ENCODE measurements at regions not wholly inside any gene's neighbourhood (a gene's known extent, or its start where the extent isn't known, plus 50 kb on each side); places are given as distances from the start of the nearest gene placed in this dataset.

- 93 to 97% methylated on average over 8 of the region's 8 CpGs for WGBS, 2 donors
- peaks cover 0 to 12% (median 0%) of the 10 kb centered on the region in 11 donors for H3K9me3 ChIP-seq
These were observed 59.2 kb upstream of the RTL6 start for GRCh38 chr22:44557064-44557748.

GRCh38 chr22:44555597-44555996, 57.6 kb upstream of the RTL6 start:
- 89 to 91% methylated on average over 2 of the region's 2 CpGs for WGBS, 2 donors
- ATAC-seq: no peak
- no peak for DNase-seq
- peaks cover 0 to 18% (median 0%) of the 10 kb centered on the region in 7 donors for H3K27me3 ChIP-seq
- peaks cover 0 to 8% (median 0%) of the 10 kb centered on the region in 11 donors for H3K9me3 ChIP-seq
- intact Hi-C loops (cut with DNase I): no loop called here
- H3K36me3 ChIP-seq: no peaks in the 10 kb centered on the region
- H3K4me3 ChIP-seq: no peak overlapping the region
- no peak for TF ChIP-seq CTCF (IDR thresholded peaks at IDR 0.05)
- H3K4me1 ChIP-seq: peaks cover 0 to 12% (median 6%) of the 10 kb centered on the region in 9 donors
- no peak overlapping the region for H3K27ac ChIP-seq

More at GRCh38 chr22:44557064-44557748, 59.2 kb upstream of the RTL6 start:
- H3K27me3 ChIP-seq: peaks cover 0 to 18% (median 0%) of the 10 kb centered on the region in 7 donors
- ATAC-seq: no peak
- no peak overlapping the region for H3K27ac ChIP-seq
- no peaks in the 10 kb centered on the region for H3K36me3 ChIP-seq
- intact Hi-C loops (cut with DNase I): no loop called here
- H3K4me3 ChIP-seq: no peak overlapping the region
- no peak for TF ChIP-seq CTCF (IDR thresholded peaks at IDR 0.05)
- DNase-seq: no peak
- H3K4me1 ChIP-seq: no peaks in the 10 kb centered on the region

GRCh38 chr22:44555046-44555445, 57.0 kb upstream of the RTL6 start:
- Histone ChIP-seq H3K4me1 (peaks cover 0 to 14% (median 9%) of the 10 kb centered on the region in 9 donors), H3K4me3 (no peak overlapping the region), H3K9me3 (peaks cover 0 to 4% (median 0%) of the 10 kb centered on the region in 11 donors), H3K36me3 (no peaks in the 10 kb centered on the region), H3K27me3 (peaks cover 0 to 18% (median 0%) of the 10 kb centered on the region in 7 donors), H3K27ac (no peak overlapping the region)
- TF ChIP-seq CTCF (IDR thresholded peaks at IDR 0.05): no peak
- intact Hi-C loops (cut with DNase I): no loop called here
- WGBS, 2 donors: 78 to 79% methylated on average over 6 of the region's 6 CpGs
- ATAC-seq (no peak), DNase-seq (no peak)

- ATAC-seq (no peak), DNase-seq (no peak)
- no peak overlapping the region for H3K27ac ChIP-seq
- no peaks in the 10 kb centered on the region for H3K36me3 ChIP-seq
- no peak overlapping the region for H3K4me3 ChIP-seq
- WGBS, 2 donors: 90 to 93% methylated on average over 7 of the region's 7 CpGs
- no peak for TF ChIP-seq CTCF (IDR thresholded peaks at IDR 0.05)
- intact Hi-C loops (cut with DNase I): no loop called here
- H3K27me3 ChIP-seq: peaks cover 0 to 18% (median 0%) of the 10 kb centered on the region in 7 donors
- no peaks in the 10 kb centered on the region for H3K9me3 ChIP-seq
- peaks cover 0 to 14% (median 9%) of the 10 kb centered on the region in 9 donors for H3K4me1 ChIP-seq
These were observed 56.4 kb upstream of the RTL6 start for GRCh38 chr22:44554411-44554810.
